Spleen (tissue), 11 donors: ENCODE measurements at regions not wholly inside any gene's neighbourhood (a gene's known extent, or its start where the extent isn't known, plus 50 kb on each side); places are given as distances from the start of the nearest gene placed in this dataset.

Experiments used
- DNase-seq: peaks from one replicate; pipeline ENCODE4 v3.0.0-alpha.2; 2020
- H3K27ac ChIP-seq, 8 donors: fragments of 200-600 bp; sonication (generic) in 7 of 8; 1 replicate in 4 of 8; 2 replicates in 4 of 8; pipeline versions ENCODE4 v1.5.0 to v1.8.0; 2016 to 2021; ENCODE audit warnings: inconsistent platforms in 4 of 8, mild to moderate bottlenecking in 4 of 8, moderate library complexity in 1 of 8
- H3K27me3 ChIP-seq, 7 donors: fragments of 200-600 bp; sonication (generic) in 6 of 7; replicated peaks in 1 of 7; 1 replicate in 4 of 7; 2 replicates in 3 of 7; pipeline versions ENCODE4 v1.5.0 to v1.8.0; 2016 to 2021; ENCODE audit warnings: inconsistent platforms in 3 of 7, mild to moderate bottlenecking in 1 of 7
- H3K36me3 ChIP-seq, 6 donors: fragments of 200-600 bp; sonication (generic) in 5 of 6; 1 replicate in 4 of 6; 2 replicates in 2 of 6; pipeline versions ENCODE4 v1.5.0 to v1.8.0; 2016 to 2021; ENCODE audit warnings: inconsistent platforms in 2 of 6
- H3K4me1 ChIP-seq, 6 donors: fragments of 200-600 bp; sonication (generic) in 5 of 6; 1 replicate in 3 of 6; 2 replicates in 3 of 6; pipeline versions ENCODE4 v1.5.0 to v1.8.0; 2016 to 2021; ENCODE audit warnings: inconsistent platforms in 3 of 6
- H3K4me3 ChIP-seq, 8 donors: fragments of 200-600 bp; sonication (generic) in 7 of 8; 1 replicate in 4 of 8; 2 replicates in 4 of 8; pipeline versions ENCODE4 v1.5.0 to v1.8.0; 2016 to 2021; ENCODE audit warnings: inconsistent platforms in 4 of 8, mild to moderate bottlenecking in 4 of 8, moderate library complexity in 2 of 8
- H3K9me3 ChIP-seq, 8 donors: fragments of 200-600 bp; sonication (generic) in 7 of 8; 1 replicate in 4 of 8; 2 replicates in 4 of 8; pipeline versions ENCODE4 v1.5.0 to v1.8.0; 2016 to 2021; ENCODE audit warnings: inconsistent platforms in 4 of 8
- CTCF ChIP-seq, 11 experiments: fragments of 200-600 bp in 7 of 11; fragments of 450-650 bp in 4 of 11; sonication (generic) in 4 of 11; IDR thresholded peaks in 8 of 11; conservative IDR thresholded peaks in 3 of 11; 1 replicate in 7 of 11; 2 replicates in 4 of 11; pipeline versions ENCODE4 v1.4.0 to v1.8.0; 2016 to 2021; ENCODE audit warnings: antibody characterized with exemption in 11 of 11, inconsistent platforms in 4 of 11, mild to moderate bottlenecking in 1 of 11
- POLR2A ChIP-seq, 3 donors: fragments of 450-650 bp; IDR thresholded peaks; one replicate each; pipeline ENCODE4 v1.5.1; 2017; ENCODE audit warnings: antibody characterized with exemption in 3 of 3, mild to moderate bottlenecking in 1 of 3
- POLR2AphosphoS5 ChIP-seq, 3 donors: sonication (generic); formaldehyde crosslinking; IDR thresholded peaks; one replicate each; pipeline ENCODE4 v1.5.1; 2017; ENCODE audit warnings: antibody characterized with exemption in 3 of 3
- WGBS, 5 donors: extraction: QIAGEN DNeasy Blood & Tissue Kit in 3 of 5; methylation state at CpG; one replicate each; pipeline versions ENCODE4 v1.1.5 to v1.1.7; 2013 to 2018; 5-methylcytosine and 5-hydroxymethylcytosine counted together
- intact Hi-C: fragments of 100-400 bp; cut with DNase I; formaldehyde crosslinking; loops from one replicate; pipeline ENCODE4 v1.15.0; 2023; ENCODE audit warnings: low total_unique reads
- donor health status: healthy with polysubstance abuse.
- donor health status: DM: no; HTN: no; CAD: no; lungs with moderate emphysema.
- donor health status: DM: no; HTN: no; CAD: no.
- donor health status: Bipolar disorder and iron deficiency.
- donor health status: healthy.
- donor health status: DM: no; HTN: no; CAD: no.
- donor health status: DM: yes; HTN: yes; CAD: no.

- intact Hi-C loops, result no loop called here
- no peak for DNase-seq
- peaks cover 0 to 20% (median 15%) of the 10 kb centered on the region in 8 donors for H3K9me3 ChIP-seq
- H3K36me3 ChIP-seq, result no peaks in the 10 kb centered on the region
- no peak overlapping the region for H3K27ac ChIP-seq
- 92 to 99% (median 98%) methylated on average over 2 of the region's 2 CpGs for WGBS, 5 donors
- no peaks in the 10 kb centered on the region for H3K4me1 ChIP-seq
- no peak for TF ChIP-seq POLR2AphosphoS5 (IDR thresholded peaks at IDR 0.05)
- TF ChIP-seq CTCF (IDR thresholded peaks at IDR 0.05 in 8 of 11, conservative IDR thresholded peaks at IDR 0.05 in 3 of 11), result no peak
- TF ChIP-seq POLR2A (IDR thresholded peaks at IDR 0.05), result no peak
- H3K4me3 ChIP-seq, result no peak overlapping the region
- H3K27me3 ChIP-seq, result no peaks in the 10 kb centered on the region
These were observed 133.5 kb upstream of the GADL1 start for GRCh38 chr3:31027914-31028313.

- H3K4me1 ChIP-seq, result no peaks in the 10 kb centered on the region
- no peak overlapping the region for H3K27ac ChIP-seq
- H3K36me3 ChIP-seq, result no peaks in the 10 kb centered on the region
- no peak overlapping the region for H3K4me3 ChIP-seq
- H3K9me3 ChIP-seq, result peaks cover 0 to 20% (median 15%) of the 10 kb centered on the region in 8 donors
- DNase-seq, result no peak
- intact Hi-C loops, result no loop called here
- H3K27me3 ChIP-seq, result no peaks in the 10 kb centered on the region
- TF ChIP-seq POLR2A (IDR thresholded peaks at IDR 0.05), result no peak
- no peak for TF ChIP-seq POLR2AphosphoS5 (IDR thresholded peaks at IDR 0.05)
- no peak for TF ChIP-seq CTCF (IDR thresholded peaks at IDR 0.05 in 8 of 11, conservative IDR thresholded peaks at IDR 0.05 in 3 of 11)
- WGBS, 5 donors, result 86 to 96% (median 91%) methylated on average over 1 of the region's 1 CpG
These were observed 134.3 kb upstream of the GADL1 start for GRCh38 chr3:31028766-31029165.

GRCh38 chr3:31029706-31030105 is 135.2 kb upstream of the GADL1 start:
- Histone ChIP-seq H3K4me1 (no peaks in the 10 kb centered on the region), H3K36me3 (no peaks in the 10 kb centered on the region), H3K4me3 (no peak overlapping the region), H3K27me3 (no peaks in the 10 kb centered on the region), H3K27ac (no peak overlapping the region), H3K9me3 (peaks cover 0 to 20% (median 15%) of the 10 kb centered on the region in 8 donors)
- no peak for TF ChIP-seq CTCF (IDR thresholded peaks at IDR 0.05 in 8 of 11, conservative IDR thresholded peaks at IDR 0.05 in 3 of 11)
- no peak for TF ChIP-seq POLR2A (IDR thresholded peaks at IDR 0.05)
- TF ChIP-seq POLR2AphosphoS5 (IDR thresholded peaks at IDR 0.05), result no peak
- no peak for DNase-seq
- 77 to 93% (median 82%) methylated on average over 3 of the region's 3 CpGs for WGBS, 5 donors
- intact Hi-C loops, result no loop called here

GRCh38 chr3:31035681-31036080 is 141.2 kb upstream of the GADL1 start:
- H3K4me3 ChIP-seq, result no peak overlapping the region
- no peak for DNase-seq
- H3K4me1 ChIP-seq, result no peaks in the 10 kb centered on the region
- intact Hi-C loops, result no loop called here
- H3K36me3 ChIP-seq, result no peaks in the 10 kb centered on the region
- 47 to 83% (median 59%) methylated on average over 1 of the region's 1 CpG for WGBS, 5 donors
- no peak for TF ChIP-seq CTCF (IDR thresholded peaks at IDR 0.05 in 8 of 11, conservative IDR thresholded peaks at IDR 0.05 in 3 of 11)
- no peak for TF ChIP-seq POLR2AphosphoS5 (IDR thresholded peaks at IDR 0.05)
- TF ChIP-seq POLR2A (IDR thresholded peaks at IDR 0.05), result no peak
- H3K27ac ChIP-seq, result no peak overlapping the region
- H3K27me3 ChIP-seq, result no peaks in the 10 kb centered on the region
- no peaks in the 10 kb centered on the region for H3K9me3 ChIP-seq
